ENCODE measurements at regions not wholly inside any gene's neighbourhood (a gene's known extent, or its start where the extent isn't known, plus 50 kb on each side); places are given as distances from the start of the nearest gene placed in this dataset.

- TF ChIP-seq, protein P1, sequence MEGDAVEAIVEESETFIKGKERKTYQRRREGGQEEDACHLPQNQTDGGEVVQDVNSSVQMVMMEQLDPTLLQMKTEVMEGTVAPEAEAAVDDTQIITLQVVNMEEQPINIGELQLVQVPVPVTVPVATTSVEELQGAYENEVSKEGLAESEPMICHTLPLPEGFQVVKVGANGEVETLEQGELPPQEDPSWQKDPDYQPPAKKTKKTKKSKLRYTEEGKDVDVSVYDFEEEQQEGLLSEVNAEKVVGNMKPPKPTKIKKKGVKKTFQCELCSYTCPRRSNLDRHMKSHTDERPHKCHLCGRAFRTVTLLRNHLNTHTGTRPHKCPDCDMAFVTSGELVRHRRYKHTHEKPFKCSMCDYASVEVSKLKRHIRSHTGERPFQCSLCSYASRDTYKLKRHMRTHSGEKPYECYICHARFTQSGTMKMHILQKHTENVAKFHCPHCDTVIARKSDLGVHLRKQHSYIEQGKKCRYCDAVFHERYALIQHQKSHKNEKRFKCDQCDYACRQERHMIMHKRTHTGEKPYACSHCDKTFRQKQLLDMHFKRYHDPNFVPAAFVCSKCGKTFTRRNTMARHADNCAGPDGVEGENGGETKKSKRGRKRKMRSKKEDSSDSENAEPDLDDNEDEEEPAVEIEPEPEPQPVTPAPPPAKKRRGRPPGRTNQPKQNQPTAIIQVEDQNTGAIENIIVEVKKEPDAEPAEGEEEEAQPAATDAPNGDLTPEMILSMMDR (IDR thresholded peaks at IDR 0.05): no peak
- DNase-seq (ENCODE audit: low spot score) (no peak), ATAC-seq (ENCODE audit: low FRiP score) (no peak)
Observed at GRCh38 chr22:48686694-48687302, 1140.9 kb downstream of the BRD1 start.

DNA sequence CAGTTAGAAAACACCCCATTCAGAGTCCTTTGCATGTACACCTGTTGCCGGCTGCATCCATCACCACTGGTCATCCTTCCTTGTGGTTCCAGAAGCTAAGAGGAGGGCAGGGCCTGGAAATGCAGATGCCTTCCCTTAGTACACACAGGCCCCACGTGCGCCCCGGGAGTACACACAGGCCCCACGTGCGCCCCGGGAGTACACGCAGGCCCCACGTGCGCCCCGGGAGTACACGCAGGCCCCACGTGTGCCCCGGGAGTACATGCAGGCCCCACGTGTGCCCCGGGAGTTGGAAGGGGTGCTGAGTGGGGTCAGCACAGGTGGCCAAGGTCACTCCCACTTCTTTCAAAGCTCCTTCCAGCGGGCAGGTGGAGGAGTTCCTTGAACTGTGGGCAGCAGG, 1141.9 kb downstream of the BRD1 start:
- TF ChIP-seq, protein P1 (IDR thresholded peaks at IDR 0.05): no peak

DNA sequence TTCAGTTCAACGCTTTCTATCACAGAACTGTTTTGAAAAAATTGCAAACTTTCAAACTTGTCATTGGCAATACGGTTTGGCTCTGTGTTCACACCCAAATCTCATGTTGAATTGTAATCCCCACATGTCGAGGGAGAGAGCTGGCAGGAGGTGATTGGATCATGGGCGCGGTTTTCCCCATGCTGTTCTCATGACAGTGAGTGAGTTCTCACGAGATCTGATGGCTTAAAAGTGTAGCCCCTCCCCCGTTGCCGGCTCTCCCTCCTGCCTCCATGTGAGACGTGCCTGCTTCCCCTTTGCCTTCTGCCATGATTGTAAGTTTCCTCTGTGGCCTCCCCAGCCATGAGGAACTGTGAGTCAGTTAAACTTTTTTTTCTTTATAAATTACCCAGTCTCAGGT, 1144.0 kb downstream of the BRD1 start:
- ATAC-seq (ENCODE audit: low FRiP score) (no peak), DNase-seq (ENCODE audit: low spot score) (no peak)
- TF ChIP-seq, protein P1 (IDR thresholded peaks at IDR 0.05): no peak

More for the DNA sequence above, 1141.9 kb downstream of the BRD1 start:
- DNase-seq (ENCODE audit: low spot score): no peak
- ATAC-seq (ENCODE audit: low FRiP score): no peak

GRCh38 chr22:48682504-48682903, 1145.2 kb downstream of the BRD1 start:
- TF ChIP-seq, protein P1 (IDR thresholded peaks at IDR 0.05): no peak
- DNase-seq (ENCODE audit: low spot score) (no peak), ATAC-seq (ENCODE audit: low FRiP score) (no peak)

- TF ChIP-seq, protein P1 (IDR thresholded peaks at IDR 0.05): no peak
- no peak for DNase-seq (ENCODE audit: low spot score)
- ATAC-seq (ENCODE audit: low FRiP score): no peak
Observed at GRCh38 chr22:48680601-48681000, 1147.1 kb downstream of the BRD1 start.

DNA sequence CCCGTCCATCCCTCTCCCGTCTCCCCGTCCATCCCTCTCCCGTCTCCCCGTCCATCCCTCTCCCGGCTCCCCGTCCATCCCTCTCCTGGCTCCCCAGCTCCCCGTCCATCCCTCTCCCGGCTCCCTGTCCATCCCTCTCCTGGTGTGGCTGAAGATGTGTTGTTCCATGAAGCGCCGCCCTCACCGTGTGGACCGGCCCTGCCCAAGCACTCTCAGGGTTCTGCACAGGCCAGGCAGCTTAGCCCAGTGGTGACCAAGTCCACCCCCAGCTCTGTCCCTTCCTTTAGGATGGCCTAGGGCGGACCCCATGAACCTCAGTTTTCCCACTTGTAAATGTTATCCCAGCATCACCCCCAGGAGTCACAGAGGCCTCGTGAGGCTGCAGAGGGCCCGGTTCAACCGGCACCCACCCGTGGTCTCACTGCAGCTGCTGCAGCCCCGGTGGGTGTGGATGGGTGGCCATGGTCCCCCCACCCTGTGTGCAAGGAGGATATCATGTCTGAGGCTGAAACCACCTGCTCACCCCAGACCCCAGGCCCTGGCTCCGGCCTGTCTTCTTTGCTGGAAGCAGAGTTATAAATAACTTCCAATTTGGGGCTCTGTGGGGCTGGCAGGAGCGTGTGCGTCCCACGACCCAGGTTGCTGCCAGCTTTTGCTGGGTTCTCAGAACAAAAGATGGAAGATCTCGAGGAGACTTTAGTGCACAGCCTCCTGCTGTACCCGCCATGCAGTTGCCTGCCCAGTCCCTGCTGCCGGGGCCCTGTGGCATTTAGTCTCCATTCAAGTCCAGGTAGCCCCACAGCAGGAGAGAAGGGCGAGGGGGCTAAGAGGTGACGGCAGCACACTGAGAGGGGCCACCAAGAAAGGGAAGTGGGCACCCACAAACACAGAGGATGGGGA, 1147.8 kb downstream of the BRD1 start:
- DNase-seq (ENCODE audit: low spot score) (no peak), ATAC-seq (ENCODE audit: low FRiP score) (no peak)
- TF ChIP-seq, protein P1 (IDR thresholded peaks at IDR 0.05): no peak

Measured in omental fat pad (tissue), 3 donors.